ENCODE measurements at regions not wholly inside any gene's neighbourhood (a gene's known extent, or its start where the extent isn't known, plus 50 kb on each side); places are given as distances from the start of the nearest gene placed in this dataset.

- TF ChIP-seq CTCF (conservative IDR thresholded peaks at IDR 0.05 in 1 of 2, IDR thresholded peaks at IDR 0.05 in 1 of 2; ENCODE audit: low read depth in 1 of 2, low read length in 2 of 2) (no peak), EZH2 (IDR thresholded peaks at IDR 0.05; ENCODE audit: low read length, missing control alignments) (no peak)
Measured at GRCh38 chr18:43702399-43702798, 425.1 kb upstream of the SYT4 start.
